GM18520 (cell line): ENCODE measurements at regions not wholly inside any gene's neighbourhood (a gene's known extent, or its start where the extent isn't known, plus 50 kb on each side); places are given as distances from the start of the nearest gene placed in this dataset.

Experiments
- ATAC-seq: cut with Tn5 transposase; IDR thresholded peaks from one replicate; pipeline ENCODE4 v1.9.1; 2021; ENCODE audit not compliant: unreplicated experiment

GRCh38 chr13:40103864-40104263, 448.4 kb downstream of the COG6 start:
- no peak for ATAC-seq

- ATAC-seq: no peak
Observed at GRCh38 chr13:40105231-40105630, 449.8 kb downstream of the COG6 start.

GRCh38 chr13:40109351-40109844, 453.9 kb downstream of the COG6 start:
- ATAC-seq: no peak

DNA sequence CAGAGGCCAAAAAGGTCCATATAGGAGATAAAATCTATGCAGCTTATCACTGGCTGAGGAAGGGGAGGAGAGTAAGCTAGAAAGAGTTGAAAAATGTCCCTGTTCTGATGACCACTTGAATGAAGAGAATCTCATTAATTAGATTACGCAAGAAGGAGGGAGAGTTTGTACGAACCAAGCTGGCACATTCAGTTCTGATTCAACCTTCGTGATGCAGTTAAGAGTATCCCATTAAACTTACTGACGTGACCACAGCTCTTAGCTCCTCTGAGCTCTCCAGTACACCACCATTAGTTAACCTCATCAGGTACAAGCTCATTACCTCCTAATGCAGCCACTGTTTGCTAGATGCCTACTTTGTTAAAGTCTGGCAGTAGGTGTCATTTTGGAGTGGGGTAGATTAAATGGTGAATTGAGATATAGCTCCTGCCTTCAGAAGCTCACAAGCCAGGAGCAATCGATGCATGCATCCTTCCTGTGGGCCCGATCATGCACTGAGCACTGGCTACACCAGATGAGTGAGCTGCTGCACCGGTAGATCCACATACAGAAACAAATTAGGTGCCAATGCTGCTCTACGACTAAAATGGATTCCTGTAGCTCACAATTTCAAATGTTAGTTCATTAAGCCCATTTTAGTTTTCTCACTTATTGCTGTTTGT, 458.3 kb downstream of the COG6 start:
- ATAC-seq: no peak

GRCh38 chr13:40114305-40114896, 458.9 kb downstream of the COG6 start:
- ATAC-seq: no peak

- ATAC-seq: no peak
Observed at GRCh38 chr13:40115426-40115825, 460.0 kb downstream of the COG6 start.

GRCh38 chr13:40116008-40116407, 460.5 kb downstream of the COG6 start:
- ATAC-seq: peak; percentile 98

- no peak for ATAC-seq
Observed at GRCh38 chr13:40118337-40118736, 462.9 kb downstream of the COG6 start.

GRCh38 chr13:40119852-40120251, 464.4 kb downstream of the COG6 start:
- no peak for ATAC-seq

DNA sequence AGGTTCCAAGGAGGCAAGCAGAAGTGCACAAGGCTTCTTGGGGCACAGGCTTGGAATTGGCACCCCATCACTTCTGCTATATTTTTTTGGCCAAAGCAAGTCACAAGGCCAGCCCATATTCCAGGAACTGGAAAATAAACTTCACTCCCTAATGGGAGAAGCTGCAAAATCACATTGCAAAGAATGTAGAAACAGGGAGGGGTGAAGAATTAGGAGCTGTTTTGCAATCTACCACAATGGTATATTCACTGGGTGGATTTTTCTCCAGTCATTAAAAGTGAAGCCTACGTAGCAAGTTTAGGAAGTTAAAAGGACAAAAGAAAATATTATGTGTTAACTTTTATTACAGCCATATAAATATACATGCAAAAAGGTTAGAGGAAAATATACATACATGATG, 464.8 kb downstream of the COG6 start:
- ATAC-seq: no peak

DNA sequence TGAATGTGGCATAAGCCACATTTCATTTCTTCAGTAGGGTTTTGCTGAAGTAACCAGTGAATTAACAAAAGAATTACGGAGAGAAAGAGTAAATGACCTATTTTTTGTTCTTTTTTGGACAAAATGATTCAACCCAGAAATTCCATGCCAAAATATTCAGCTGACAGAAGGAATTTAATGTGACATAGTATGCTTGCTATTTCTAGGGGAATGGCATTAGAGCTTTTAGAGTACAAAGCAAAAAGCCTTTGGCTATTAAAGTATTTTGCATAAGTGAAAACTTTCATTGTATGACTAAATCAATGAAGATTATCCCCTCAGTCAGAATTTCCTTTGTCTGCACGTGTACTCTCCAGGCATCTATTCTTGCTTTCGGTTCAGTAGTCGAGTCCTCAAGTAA, 465.3 kb downstream of the COG6 start:
- no peak for ATAC-seq

DNA sequence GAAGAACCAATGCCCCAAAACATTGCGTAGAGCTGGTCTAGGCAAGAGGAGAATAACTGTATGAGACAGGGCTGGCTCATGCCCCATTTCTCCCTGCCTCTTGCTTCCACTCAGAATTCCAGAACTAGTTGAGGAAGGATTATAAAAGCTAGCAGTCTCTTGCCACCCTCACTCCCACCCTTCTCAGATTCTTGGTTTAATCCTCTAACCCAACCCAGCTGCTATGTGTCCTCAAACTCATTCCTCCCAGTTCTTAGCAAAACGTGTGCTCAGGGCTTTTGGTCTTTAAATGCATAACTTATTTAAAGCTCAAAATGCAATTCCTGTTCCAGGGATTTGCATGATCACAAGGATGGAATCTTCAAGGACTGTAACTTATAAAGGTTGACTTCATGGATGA, 466.3 kb downstream of the COG6 start:
- ATAC-seq: no peak

DNA sequence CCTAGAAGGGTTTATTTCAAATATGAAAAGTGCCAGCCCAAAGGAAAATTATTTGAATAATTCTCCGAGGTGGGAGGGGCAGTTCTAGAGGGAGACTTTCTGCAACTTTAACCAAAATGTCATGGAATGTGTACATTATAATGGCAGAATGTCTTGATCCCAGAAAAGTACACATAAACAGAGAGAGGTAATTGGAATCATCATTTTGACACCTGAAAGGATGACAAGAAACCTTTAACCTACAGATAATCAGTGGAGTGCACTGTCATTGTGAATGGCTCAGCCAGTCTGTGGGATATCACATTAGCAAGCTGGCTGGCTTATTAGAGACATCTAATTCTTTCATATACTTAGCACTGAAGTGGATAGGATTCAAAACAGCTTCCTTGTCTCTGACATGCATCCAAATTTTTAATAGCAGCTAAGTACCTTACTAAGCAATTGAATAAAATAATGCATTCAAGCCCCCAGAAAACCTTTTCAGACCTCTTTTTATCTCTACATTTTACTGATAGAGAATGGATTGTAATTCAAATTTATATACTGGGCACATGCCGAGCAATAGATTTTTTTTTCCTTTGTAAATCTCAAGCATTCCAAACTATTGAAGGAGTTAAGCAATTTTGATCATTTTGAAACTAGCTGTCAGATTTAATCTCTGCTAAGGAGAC, 468.6 kb downstream of the COG6 start:
- no peak for ATAC-seq

DNA sequence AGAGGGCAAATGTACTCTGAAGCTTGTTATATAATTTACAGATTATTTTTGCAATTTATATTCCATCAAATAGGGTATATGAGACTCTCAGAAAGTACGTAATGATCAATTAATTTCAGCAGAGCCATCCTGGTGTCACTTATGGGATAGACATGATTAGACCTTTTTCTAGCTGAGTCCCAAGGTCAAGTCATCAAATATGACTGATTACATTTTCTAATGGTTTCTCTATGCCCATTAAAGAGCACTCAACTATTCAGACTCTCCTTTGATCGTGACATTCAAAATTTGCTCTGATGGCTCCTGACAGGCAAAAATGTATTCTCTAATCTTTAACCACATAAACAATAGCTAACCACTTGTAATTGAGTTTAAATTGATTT, 469.2 kb downstream of the COG6 start:
- no peak for ATAC-seq

GRCh38 chr13:40125336-40125735, 469.9 kb downstream of the COG6 start:
- ATAC-seq: no peak

DNA sequence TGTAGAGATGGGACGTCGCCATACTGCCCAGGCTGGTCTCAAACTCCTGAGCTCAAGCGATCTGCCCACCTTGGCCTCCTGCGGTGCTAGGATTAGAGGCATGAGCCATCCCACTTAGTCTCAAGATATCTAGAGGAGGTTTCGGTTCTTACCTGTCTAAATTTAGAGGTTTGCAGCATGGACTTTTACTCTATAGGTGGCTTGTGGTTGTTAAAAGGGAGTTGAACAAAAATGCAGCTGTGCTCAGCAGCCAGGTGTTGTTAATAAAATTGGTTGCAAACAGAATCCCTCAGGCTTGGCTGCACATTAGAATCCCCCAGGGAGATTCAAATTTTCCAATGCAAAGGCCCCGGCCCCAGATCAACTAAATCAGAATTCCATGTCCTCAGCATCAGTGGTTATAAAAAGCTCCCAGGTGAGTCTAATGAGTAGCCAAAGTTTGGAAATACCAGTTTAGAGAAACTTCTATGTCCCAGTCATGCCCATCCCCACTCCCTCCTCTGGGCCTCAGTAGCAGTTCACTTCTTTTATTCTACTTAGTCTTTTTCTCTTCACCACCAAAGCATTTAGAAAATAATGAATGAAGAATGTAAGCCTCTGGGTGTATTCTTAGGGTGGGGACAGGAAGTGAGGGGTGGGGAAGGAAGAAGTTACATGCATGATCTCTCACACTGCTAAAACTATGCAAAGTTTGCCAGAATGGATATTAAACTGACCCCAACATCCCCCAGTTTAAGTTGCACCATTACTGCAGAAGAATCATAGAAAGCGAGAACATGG, 471.0 kb downstream of the COG6 start:
- ATAC-seq: no peak

GRCh38 chr13:40127476-40127875, 472.0 kb downstream of the COG6 start:
- ATAC-seq: no peak

DNA sequence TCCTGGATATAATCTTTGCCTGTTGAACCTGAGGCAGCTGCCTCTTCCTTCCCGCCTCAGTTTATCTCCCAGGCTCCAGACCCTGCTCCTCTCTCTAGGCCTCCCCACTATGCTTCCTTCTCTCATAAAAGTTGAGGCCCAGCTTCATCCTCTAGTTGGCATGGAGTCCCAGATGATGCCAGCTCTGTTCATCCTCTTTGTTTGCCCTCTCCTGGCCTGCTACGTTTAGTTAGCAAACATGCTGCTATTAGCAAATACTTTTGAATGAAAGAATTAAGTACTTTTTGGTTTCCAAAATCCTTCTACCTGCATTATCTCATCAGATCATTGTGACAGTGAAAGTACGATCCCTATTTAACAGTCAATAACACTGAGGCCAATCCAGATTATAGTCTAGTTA, 472.5 kb downstream of the COG6 start:
- no peak for ATAC-seq

GRCh38 chr13:40129467-40129866, 474.0 kb downstream of the COG6 start:
- no peak for ATAC-seq

DNA sequence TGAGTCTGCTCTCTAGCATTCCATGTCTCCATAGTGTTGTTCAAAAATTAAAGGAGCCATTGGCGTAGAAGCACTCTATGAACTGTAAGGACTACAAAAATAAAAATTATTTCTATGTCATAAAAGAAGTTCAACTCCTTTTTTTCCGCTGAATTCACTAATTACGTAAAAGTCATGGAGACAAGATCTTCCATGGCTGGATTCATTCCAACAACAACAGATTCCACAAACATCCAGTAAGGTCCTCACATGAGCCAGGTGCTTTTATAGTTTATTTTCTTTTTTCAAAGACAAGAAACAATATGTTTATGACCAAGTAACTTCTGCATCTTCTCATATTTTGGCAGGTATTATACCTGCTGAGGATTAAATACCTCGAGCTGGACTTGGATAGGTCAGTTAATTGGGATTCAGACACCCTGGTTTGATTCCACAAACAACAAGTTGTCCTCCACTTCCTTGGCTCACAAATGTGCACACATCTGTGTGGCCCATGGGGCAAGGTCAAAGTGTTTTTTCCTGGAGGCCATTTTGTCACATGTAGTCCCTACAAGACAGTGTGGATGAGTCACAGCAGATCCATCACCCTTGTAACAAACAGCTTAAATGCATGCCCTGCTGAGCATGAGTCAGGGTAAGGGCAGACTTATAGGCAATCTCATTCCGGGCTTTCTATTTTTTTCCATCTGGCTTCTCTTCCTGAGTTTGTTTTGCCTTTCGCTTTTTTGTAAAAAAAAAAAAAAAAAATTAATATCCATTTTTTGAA, 475.6 kb downstream of the COG6 start:
- ATAC-seq: no peak

DNA sequence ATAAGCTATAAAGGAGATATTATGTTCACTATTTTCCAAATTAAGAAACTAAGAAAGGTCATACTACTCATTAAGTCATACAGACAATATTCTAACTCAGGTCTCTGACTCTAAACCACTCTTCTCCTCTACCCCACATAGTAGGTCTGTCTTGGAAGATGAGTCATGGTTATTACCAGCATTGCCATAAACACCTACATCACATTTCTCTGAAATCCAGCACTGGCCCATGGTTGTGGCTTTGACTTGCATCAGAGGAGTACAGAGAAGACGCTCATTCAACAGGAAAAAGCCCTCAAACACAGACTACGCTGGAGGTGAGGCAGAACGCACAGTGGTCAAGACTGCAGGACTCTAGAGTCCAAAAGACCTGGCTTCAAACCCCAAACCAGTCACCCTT, 476.8 kb downstream of the COG6 start:
- no peak for ATAC-seq
